Endothelial cell of umbilical vein (primary cell): ENCODE measurements at regions not wholly inside any gene's neighbourhood (a gene's known extent, or its start where the extent isn't known, plus 50 kb on each side); places are given as distances from the start of the nearest gene placed in this dataset.

ENCODE experiments used
- BruUV-seq: library from RNA; stranded (reverse); fragments of 400-500 nt; replicated peaks from 2 replicates; lab custom pipeline; 2021; lab: Mats Ljungman, UMichigan
- CTCF ChIA-PET: fragments of 300-600, 350-600 bp; sonication (Branson Sonifier 250); formaldehyde crosslinking; loops from one replicate; lab custom pipeline; 2021; ENCODE audit warnings: antibody characterized with exemption, inconsistent platforms; lab: Charles Lee
- POLR2A ChIA-PET: fragments of 300-600, 350-600 bp; sonication (Branson Sonifier 250); formaldehyde crosslinking; loops from one replicate; lab custom pipeline; 2021; ENCODE audit warnings: antibody characterized with exemption, inconsistent platforms; lab: Charles Lee
- DNase-seq: peaks from one replicate; pipeline ENCODE4 v3.0.0-alpha.2; 2011; ENCODE audit warnings: low read depth, low spot score
- FAIRE-seq: peaks from 2 replicates; lab custom pipeline; 2011; peaks lifted over from hg19 to GRCh38; lab: Jason Lieb, UNC
- H2AFZ ChIP-seq: 2 replicates; pipeline ENCODE4 v1.6.0; 2012; ENCODE audit warnings: low read depth, low read length, control low read depth, inconsistent platforms
- H3K27ac ChIP-seq: 2 replicates; pipeline ENCODE4 v1.5.1; 2011; ENCODE audit warnings: low read depth, mild to moderate bottlenecking, control low read depth, low read length, moderate library complexity; ENCODE audit not compliant: insufficient read depth
- H3K27me3 ChIP-seq, 2 experiments: 2 replicates each; pipeline versions ENCODE4 v1.6.0 to v1.6.1; 2011; ENCODE audit warnings: low read length in 2 of 2, mixed read lengths in 1 of 2; ENCODE audit not compliant: control insufficient read depth in 2 of 2, insufficient read depth in 2 of 2
- H3K36me3 ChIP-seq, 2 experiments: 2 replicates in 1 of 2; 3 replicates in 1 of 2; pipeline ENCODE4 v1.5.1; 2011; ENCODE audit warnings: low read length in 2 of 2, mild to moderate bottlenecking in 1 of 2, moderate library complexity in 1 of 2; ENCODE audit not compliant: control insufficient read depth in 2 of 2, insufficient read depth in 2 of 2; ENCODE audit errors: extremely low read depth in 1 of 2
- H3K4me1 ChIP-seq: 3 replicates; pipeline ENCODE4 v1.5.1; 2011; ENCODE audit warnings: mild to moderate bottlenecking, low read length; ENCODE audit not compliant: control insufficient read depth, insufficient read depth; ENCODE audit errors: extremely low read depth
- H3K4me2 ChIP-seq: 2 replicates; pipeline ENCODE4 v1.6.1; 2011; ENCODE audit warnings: low read length, control low read depth, mixed read lengths; ENCODE audit not compliant: insufficient read depth
- H3K4me3 ChIP-seq, 3 experiments: fragments of 200-600 bp in 1 of 3; sonication (generic), shearing (Covaris generic) in 1 of 3; replicated peaks in 1 of 3; 2 replicates each; pipeline ENCODE4 v1.5.1; 2011 to 2016; ENCODE audit warnings: control low read depth in 3 of 3, low read length in 3 of 3, mild to moderate bottlenecking in 2 of 3, inconsistent platforms in 1 of 3, low read depth in 1 of 3, moderate library complexity in 1 of 3; ENCODE audit not compliant: insufficient read depth in 1 of 3
- H3K79me2 ChIP-seq: 2 replicates; pipeline ENCODE4 v1.6.0; 2012; ENCODE audit warnings: low read length, inconsistent platforms; ENCODE audit not compliant: control insufficient read depth, insufficient read depth
- H3K9ac ChIP-seq: replicated peaks from 2 replicates; pipeline ENCODE3; 2011; ENCODE audit warnings: low read length, control low read depth; ENCODE audit not compliant: insufficient read depth; ENCODE audit errors: extremely low read depth
- H3K9me1 ChIP-seq: replicated peaks from 3 replicates; pipeline ENCODE4 v1.6.0; 2011; ENCODE audit warnings: mild to moderate bottlenecking, low read length; ENCODE audit not compliant: control insufficient read depth, insufficient read depth; ENCODE audit errors: extremely low read depth
- H3K9me3 ChIP-seq: replicated peaks from 2 replicates; pipeline ENCODE4 v1.5.1; 2012; ENCODE audit warnings: low read length, inconsistent platforms; ENCODE audit not compliant: control insufficient read depth, insufficient read depth
- H4K20me1 ChIP-seq: replicated peaks from 2 replicates; pipeline ENCODE3; 2011; ENCODE audit warnings: mild to moderate bottlenecking, low read length; ENCODE audit not compliant: control insufficient read depth, insufficient read depth; ENCODE audit errors: extremely low read depth
- EZH2 ChIP-seq: IDR thresholded peaks from 2 replicates; pipeline ENCODE4 v1.6.1; 2012; ENCODE audit warnings: borderline replicate concordance, low read depth, mild to moderate bottlenecking, moderate library complexity, low read length, inconsistent platforms; ENCODE audit not compliant: severe bottlenecking
- FOS ChIP-seq: IDR thresholded peaks from 2 replicates; pipeline ENCODE4 v1.6.1; 2011; ENCODE audit warnings: mild to moderate bottlenecking, low read length, moderate library complexity, borderline replicate concordance; ENCODE audit not compliant: insufficient read depth
- GATA2 ChIP-seq: IDR thresholded peaks from 2 replicates; pipeline ENCODE4 v1.7.0; 2011; ENCODE audit warnings: low read depth, mild to moderate bottlenecking, moderate library complexity, mixed read lengths, low read length; ENCODE audit not compliant: insufficient read length, insufficient read depth
- JUN ChIP-seq: IDR thresholded peaks from 2 replicates; pipeline ENCODE4 v1.6.1; 2011; ENCODE audit warnings: borderline replicate concordance, low read depth; ENCODE audit not compliant: insufficient read length, insufficient read depth
- MAX ChIP-seq: IDR thresholded peaks from 2 replicates; pipeline ENCODE4 v1.6.1; 2011; ENCODE audit not compliant: insufficient read depth, insufficient read length
- MYC ChIP-seq: IDR thresholded peaks from one replicate; pipeline ENCODE4 v1.6.1; 2011; ENCODE audit warnings: mild to moderate bottlenecking, low read depth, low read length
- POLR2A ChIP-seq: IDR thresholded peaks from 2 replicates; pipeline ENCODE4 v1.6.1; 2012; ENCODE audit warnings: low read depth, mild to moderate bottlenecking, control low read depth, low read length
- POLR2AphosphoS5 ChIP-seq: IDR thresholded peaks from 2 replicates; pipeline ENCODE4 v1.6.1; 2012; ENCODE audit warnings: low read depth, mild to moderate bottlenecking, control low read depth, low read length, moderate library complexity; ENCODE audit not compliant: insufficient read depth
- dilution Hi-C: fragments of 300-500 bp; cut with MboI; formaldehyde crosslinking; loops from one replicate; pipeline ENCODE4 v1.15.0; 2019; ENCODE audit warnings: low sequenced_read_pairs; ENCODE audit not compliant: extremely low pct_ligation_motif_present
- intact Hi-C: fragments of 100-400 bp; cut with micrococcal nuclease; formaldehyde crosslinking; loops from one replicate; pipeline ENCODE4 v1.10.0; 2022
- TF ChIP-seq, protein P1 (sequence below), 2 donors: IDR thresholded peaks; 1 replicate in 1 of 2; 2 replicates in 1 of 2; pipeline ENCODE4 v1.5.1; 2011; ENCODE audit warnings: low read length in 2 of 2, mild to moderate bottlenecking in 2 of 2, moderate library complexity in 2 of 2, control low read depth in 1 of 2, inconsistent platforms in 1 of 2, low read depth in 1 of 2; ENCODE audit not compliant: insufficient read depth in 1 of 2; ENCODE audit errors: extremely low read depth in 1 of 2

GRCh38 chr11:94675813-94676212 is 92.3 kb upstream of the AMOTL1 start:
- no peaks in the 10 kb centered on the region for H4K20me1 ChIP-seq
- no peaks in the 10 kb centered on the region for H3K9me3 ChIP-seq
- peaks cover 0 to 4% of the 10 kb centered on the region in 2 experiments for H3K27me3 ChIP-seq
- H3K4me3 ChIP-seq = no peak overlapping the region
- no peak overlapping the region for H3K27ac ChIP-seq
- ChIA-PET CTCF (interaction anchor here (1.6 kb wide), 1 partner anchor 10 kb away, joined by 3 read pairs; no protein-coding TSS in a partner anchor), POLR2A (no interaction called here)
- no peaks in the 10 kb centered on the region for H3K79me2 ChIP-seq
- H3K4me1 ChIP-seq = no peaks in the 10 kb centered on the region
- no peak for DNase-seq
- no peak for FAIRE-seq
- no TSS peak for BruUV-seq
- H3K36me3 ChIP-seq = no peaks in the 10 kb centered on the region
- H2AFZ ChIP-seq = no peak overlapping the region
- intact Hi-C loops = no loop called here
- dilution Hi-C loops = no loop called here
- no peak overlapping the region for H3K9ac ChIP-seq
- no peaks in the 10 kb centered on the region for H3K9me1 ChIP-seq
- no peak overlapping the region for H3K4me2 ChIP-seq
- TF ChIP-seq MYC (no peak), JUN (no peak), POLR2AphosphoS5 (no peak), GATA2 (no peak), EZH2 (no peak), POLR2A (no peak), MAX (no peak), FOS (no peak)
- TF ChIP-seq, protein P1, sequence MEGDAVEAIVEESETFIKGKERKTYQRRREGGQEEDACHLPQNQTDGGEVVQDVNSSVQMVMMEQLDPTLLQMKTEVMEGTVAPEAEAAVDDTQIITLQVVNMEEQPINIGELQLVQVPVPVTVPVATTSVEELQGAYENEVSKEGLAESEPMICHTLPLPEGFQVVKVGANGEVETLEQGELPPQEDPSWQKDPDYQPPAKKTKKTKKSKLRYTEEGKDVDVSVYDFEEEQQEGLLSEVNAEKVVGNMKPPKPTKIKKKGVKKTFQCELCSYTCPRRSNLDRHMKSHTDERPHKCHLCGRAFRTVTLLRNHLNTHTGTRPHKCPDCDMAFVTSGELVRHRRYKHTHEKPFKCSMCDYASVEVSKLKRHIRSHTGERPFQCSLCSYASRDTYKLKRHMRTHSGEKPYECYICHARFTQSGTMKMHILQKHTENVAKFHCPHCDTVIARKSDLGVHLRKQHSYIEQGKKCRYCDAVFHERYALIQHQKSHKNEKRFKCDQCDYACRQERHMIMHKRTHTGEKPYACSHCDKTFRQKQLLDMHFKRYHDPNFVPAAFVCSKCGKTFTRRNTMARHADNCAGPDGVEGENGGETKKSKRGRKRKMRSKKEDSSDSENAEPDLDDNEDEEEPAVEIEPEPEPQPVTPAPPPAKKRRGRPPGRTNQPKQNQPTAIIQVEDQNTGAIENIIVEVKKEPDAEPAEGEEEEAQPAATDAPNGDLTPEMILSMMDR (IDR thresholded peaks at IDR 0.05; ENCODE audit: extremely low read depth in 1 of 2, insufficient read depth in 1 of 2, low read depth in 1 of 2, low read length in 2 of 2) = no peak
